Right cardiac atrium (tissue), 5 donors: ENCODE measurements at regions not wholly inside any gene's neighbourhood (a gene's known extent, or its start where the extent isn't known, plus 50 kb on each side); places are given as distances from the start of the nearest gene placed in this dataset.
"Not testable (repeated sequence)": the region's sequence is repeated elsewhere in the genome, so short reads cannot be mapped to it uniquely, and the experiment has no call there.

Experiments
- ATAC-seq, 2 donors: fragments of 200-7000 bp; cut with Tn5 transposase; one replicate each; pipeline versions ENCODE4 v1.8.0 to v1.9.1; 2020; ENCODE audit warnings: moderate library complexity in 2 of 2, mild to moderate bottlenecking in 1 of 2
- DNase-seq, 3 donors: peaks; one replicate each; pipeline ENCODE4 v3.0.0-alpha.2; 2020
- H3K27ac ChIP-seq: one replicate; pipeline ENCODE4 v1.5.1; 2013; ENCODE audit warnings: mild to moderate bottlenecking, low read length, control low read depth, moderate library complexity
- H3K27me3 ChIP-seq: one replicate; pipeline ENCODE4 v1.6.1; 2013; ENCODE audit not compliant: control insufficient read depth, insufficient read depth
- H3K4me1 ChIP-seq: one replicate; pipeline ENCODE4 v1.6.1; 2013; ENCODE audit warnings: low read length; ENCODE audit not compliant: control insufficient read depth, insufficient read depth
- H3K4me3 ChIP-seq: one replicate; pipeline ENCODE4 v1.5.1; 2013; ENCODE audit warnings: low read length, control low read depth
- H3K9me3 ChIP-seq: one replicate; pipeline ENCODE4 v1.6.1; 2013; ENCODE audit warnings: low read length; ENCODE audit not compliant: control insufficient read depth
- WGBS: extraction: QIAGEN DNeasy Blood & Tissue Kit; methylation state at CpG from one replicate; pipeline ENCODE4 v1.1.7; 2013; 5-methylcytosine and 5-hydroxymethylcytosine counted together
- intact Hi-C, 4 donors: fragments of 100-400 bp; cut with DNase I; formaldehyde crosslinking; loops; one replicate each; pipeline versions ENCODE4 v1.11.0 to v1.14.0; 2022 to 2023
- donor health status: healthy with polysubstance abuse.
- donor health status: DM: no; HTN: yes; CAD: no.
- donor health status: DM: no; HTN: no; CAD: no.
- donor health status: DM: no; HTN: yes; CAD: no; lungs with severe emphysema.
- donor health status: DM: yes; HTN: yes; CAD: no.

DNA sequence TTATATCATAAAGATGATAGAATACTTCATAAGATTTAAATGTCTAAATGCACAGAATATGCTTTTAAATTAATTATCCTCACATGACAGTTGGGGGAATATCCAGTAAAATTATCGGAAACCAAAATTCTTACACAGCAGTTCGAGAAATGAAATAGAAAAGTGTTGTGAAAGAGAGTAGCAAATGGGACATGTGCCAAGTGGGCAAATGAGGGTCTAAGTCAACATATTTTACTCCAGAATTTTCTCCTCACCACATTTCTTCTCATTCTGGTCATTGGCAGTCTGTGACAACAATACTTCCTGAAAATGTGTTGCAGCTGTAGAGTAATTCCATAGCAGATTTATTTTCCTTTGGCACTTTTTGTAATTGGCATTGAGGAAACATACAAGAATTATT is 945.2 kb upstream of the ADAMTS5 start:
- H3K4me1 ChIP-seq, DNase-seq, H3K27ac ChIP-seq, H3K9me3 ChIP-seq, H3K27me3 ChIP-seq, H3K4me3 ChIP-seq, ATAC-seq, intact Hi-C loops: not testable (repeated sequence)
- WGBS = 72% methylated on average over 2 of the region's 2 CpGs

DNA sequence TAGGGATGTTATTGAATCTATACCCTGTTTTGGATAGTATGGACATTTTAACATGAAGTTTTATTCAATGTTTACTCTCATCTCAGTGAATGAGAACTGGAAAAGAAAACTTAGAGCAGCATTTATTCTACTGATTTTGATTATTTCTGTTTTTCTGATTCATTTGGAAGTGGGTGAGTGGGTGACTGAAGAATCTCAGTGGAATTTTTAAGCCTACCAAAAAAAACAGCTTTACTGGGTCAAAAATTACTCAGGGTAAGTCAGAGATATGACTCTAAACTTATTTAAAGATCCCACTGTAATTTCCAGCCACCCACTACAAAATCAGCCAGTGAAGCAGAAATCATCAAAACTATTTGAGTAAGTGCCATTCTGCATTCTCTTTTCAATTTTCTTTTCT is 942.6 kb upstream of the ADAMTS5 start:
- H3K4me1 ChIP-seq, H3K27me3 ChIP-seq, H3K27ac ChIP-seq, H3K4me3 ChIP-seq, DNase-seq, H3K9me3 ChIP-seq, ATAC-seq, intact Hi-C loops: not testable (repeated sequence)

DNA sequence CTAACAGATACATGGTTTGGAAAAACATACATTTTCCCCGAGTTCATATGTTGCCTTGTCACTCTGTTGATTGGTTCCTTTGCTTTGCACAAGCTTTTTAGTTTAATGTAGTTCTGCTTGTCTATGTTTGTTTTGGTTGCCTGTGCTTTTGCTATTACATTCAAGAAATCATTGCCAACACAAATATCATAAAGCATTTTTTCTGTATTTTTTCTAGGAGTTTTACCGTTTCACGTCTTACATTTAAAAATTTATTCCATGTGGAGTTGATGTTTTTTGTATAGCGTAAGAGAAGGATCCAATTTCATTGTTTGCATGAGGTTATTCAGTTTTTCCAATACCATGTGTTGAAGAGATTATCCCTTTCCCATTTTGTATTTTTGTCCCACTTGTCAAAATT is 941.9 kb upstream of the ADAMTS5 start:
- DNase-seq, H3K4me3 ChIP-seq, H3K27ac ChIP-seq, H3K9me3 ChIP-seq, intact Hi-C loops, H3K4me1 ChIP-seq, ATAC-seq, H3K27me3 ChIP-seq: not testable (repeated sequence)
- 77% methylated on average over 4 of the region's 4 CpGs for WGBS

DNA sequence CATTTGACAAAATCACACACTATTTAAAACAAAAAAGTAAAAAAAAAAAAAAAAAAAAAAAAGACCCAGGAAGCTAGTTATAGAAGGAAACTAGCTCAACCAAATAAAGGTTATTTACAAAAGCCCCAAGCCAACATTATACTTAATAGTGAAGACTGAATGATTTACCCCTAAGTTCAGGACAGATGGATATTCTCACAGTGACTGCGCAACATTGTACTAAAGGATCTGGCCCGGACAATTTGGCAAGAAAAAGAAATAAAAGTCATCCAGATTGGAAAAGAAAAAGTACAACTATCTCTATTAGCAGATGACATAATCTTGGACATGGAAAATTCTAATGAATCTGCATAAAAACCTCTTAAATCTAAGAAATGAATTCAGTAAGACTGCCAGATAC is 936.0 kb upstream of the ADAMTS5 start:
- DNase-seq, H3K4me3 ChIP-seq, H3K27me3 ChIP-seq, H3K27ac ChIP-seq, H3K4me1 ChIP-seq, intact Hi-C loops, ATAC-seq, H3K9me3 ChIP-seq: not testable (repeated sequence)
- 55% methylated on average over 2 of the region's 2 CpGs for WGBS

DNA sequence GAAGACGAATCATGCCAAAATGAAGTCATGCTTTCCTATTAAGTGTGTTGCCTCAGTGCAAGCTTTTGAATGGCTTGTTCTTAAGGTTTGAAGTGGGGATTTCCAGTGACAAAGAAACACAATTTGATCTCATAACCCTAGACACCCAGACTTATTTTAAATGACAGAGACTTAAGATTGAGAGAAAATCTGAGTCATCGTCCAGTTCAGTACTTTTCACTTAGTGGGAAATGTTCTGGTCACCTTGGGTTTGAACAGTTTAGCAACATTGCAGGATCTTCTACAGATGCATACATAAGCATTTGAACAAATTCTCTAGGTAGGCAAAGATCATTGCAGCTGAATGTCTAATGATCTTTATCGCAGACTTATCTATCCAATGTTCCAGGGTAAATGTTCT is 926.7 kb upstream of the ADAMTS5 start:
- H3K27me3 ChIP-seq, H3K4me1 ChIP-seq, ATAC-seq, H3K27ac ChIP-seq, H3K4me3 ChIP-seq, DNase-seq, H3K9me3 ChIP-seq, intact Hi-C loops: not testable (repeated sequence)
- 72% methylated on average over 2 of the region's 3 CpGs for WGBS

DNA sequence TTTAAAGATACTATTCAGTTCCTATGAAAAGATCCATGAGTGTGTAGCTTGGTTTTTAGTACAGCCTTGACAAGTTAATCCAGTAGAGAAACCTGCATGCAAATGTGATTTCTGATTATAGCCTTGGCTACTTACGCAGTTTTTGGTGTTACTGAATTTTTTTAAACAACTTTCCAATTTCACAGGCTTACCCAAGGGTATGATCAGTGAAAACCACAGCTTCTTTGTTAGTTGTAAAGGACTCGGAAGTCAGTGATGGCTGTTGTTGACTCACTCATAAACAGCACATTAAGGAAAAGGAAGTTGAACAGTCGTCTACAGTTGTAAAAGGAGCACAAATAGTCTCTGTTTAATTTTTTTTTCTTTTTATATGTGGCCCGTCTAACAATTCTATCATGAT is 924.6 kb upstream of the ADAMTS5 start:
- intact Hi-C loops, H3K27me3 ChIP-seq, ATAC-seq, H3K9me3 ChIP-seq, H3K4me1 ChIP-seq, DNase-seq, H3K4me3 ChIP-seq, H3K27ac ChIP-seq: not testable (repeated sequence)
- WGBS = 49% methylated on average over 4 of the region's 4 CpGs

DNA sequence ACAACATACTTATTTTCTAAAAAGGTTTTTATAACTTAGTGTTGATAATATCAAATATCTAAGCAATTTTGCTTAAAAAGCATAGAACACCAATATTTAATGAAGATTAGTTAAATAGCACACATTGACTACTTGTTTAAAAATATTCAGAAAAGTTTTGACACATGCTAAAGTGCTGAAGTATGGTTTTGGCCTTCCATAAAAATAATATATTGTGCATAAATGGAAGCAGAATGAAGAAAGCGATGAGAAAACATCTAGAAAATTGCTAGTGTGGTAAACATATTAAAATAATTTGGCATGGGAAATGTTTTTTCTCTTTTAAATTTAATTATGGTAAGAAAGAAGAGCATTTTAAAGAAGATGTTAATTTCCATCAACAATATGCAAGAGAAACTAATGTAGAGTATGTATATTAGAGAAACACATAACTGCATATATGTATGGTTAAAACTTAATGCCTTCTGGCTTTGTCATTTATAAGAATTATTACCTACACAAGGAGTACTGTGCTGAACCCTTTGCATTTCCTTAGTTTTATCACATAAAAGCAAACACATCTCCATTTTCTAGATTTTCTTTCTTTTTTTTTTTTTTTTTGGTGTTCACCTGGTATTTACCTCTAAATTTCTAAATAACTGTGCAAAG is 921.0 kb upstream of the ADAMTS5 start:
- H3K9me3 ChIP-seq, H3K4me3 ChIP-seq, intact Hi-C loops, ATAC-seq, H3K4me1 ChIP-seq, H3K27me3 ChIP-seq, H3K27ac ChIP-seq, DNase-seq: not testable (repeated sequence)
- 89% methylated on average over 1 of the region's 1 CpG for WGBS

DNA sequence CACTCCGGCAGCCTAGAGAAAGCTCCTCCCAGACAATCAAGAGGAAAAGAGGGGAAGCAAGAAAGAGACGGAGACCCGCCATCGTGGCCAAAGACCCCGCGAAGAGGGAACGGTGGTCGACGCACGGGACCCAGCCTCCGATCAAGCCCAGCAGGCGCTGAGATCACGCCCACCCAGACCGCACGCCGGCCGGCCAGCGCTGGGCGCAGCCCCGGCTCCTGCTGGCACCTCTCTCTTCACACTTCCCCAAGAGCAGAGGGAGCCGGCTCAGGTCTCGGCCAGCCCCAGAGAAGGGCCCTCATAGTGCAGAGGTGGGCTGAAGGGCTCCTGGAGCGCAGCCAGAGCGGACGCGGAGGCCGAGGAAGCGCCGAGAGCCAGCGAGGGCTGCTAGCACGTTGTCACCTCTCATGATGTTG is 918.4 kb upstream of the ADAMTS5 start:
- Histone ChIP-seq H3K27ac (no peak overlapping the region), H3K4me3 (no peak overlapping the region), H3K9me3 (no peaks in the 10 kb centered on the region), H3K27me3 (no peaks in the 10 kb centered on the region), H3K4me1 (no peaks in the 10 kb centered on the region)
- intact Hi-C loops = no loop called here
- DNase-seq = peak in 1 of 3 donors; percentile 36
- WGBS = 95% methylated on average over 31 of the region's 31 CpGs
- peak in 1 of 2 donors; percentile 11 for ATAC-seq

DNA sequence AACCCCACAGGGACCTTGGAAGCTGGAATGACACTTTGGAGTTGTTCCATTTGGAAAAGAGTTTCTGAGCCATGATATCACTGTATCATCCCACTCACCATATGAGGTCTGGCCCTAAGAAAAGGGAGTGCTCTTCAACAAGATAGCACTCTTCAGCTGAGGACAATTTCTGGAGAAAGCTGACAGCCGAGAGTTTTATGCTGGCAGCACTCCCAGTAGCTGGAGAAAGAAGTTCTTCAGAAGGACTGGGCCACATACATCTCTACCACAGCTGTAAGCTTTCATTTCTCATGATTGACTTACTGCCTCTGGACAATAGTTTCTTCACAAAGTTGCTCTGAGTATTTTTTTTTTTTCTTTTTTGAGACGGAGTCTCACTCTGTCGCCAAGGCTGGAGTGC is 914.4 kb upstream of the ADAMTS5 start:
- intact Hi-C loops, H3K27me3 ChIP-seq, H3K27ac ChIP-seq, H3K4me1 ChIP-seq, H3K9me3 ChIP-seq, ATAC-seq, H3K4me3 ChIP-seq: not testable (repeated sequence)
- WGBS = 65% methylated on average over 3 of the region's 3 CpGs
- peak; percentile 61 to 86 (median 74) for DNase-seq

DNA sequence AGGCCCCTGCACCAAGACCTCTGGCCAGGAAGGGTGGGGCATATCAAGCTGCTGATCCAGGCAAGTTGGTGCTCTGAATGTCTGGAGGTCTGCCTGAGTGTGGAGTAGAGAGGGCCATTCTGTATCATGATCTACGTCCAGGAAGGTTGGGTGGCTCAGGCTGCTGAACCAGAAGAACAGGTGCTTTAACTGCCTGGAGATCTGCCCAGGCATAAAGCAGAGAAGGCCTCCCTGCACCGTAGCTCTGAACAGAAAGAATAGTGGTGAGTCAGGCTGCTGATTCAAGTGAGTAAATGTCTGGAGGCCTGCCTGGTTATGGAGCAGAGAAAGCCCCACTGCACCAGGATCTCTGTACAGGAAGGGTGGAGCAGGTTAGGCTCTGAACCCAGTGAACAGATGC is 905.5 kb upstream of the ADAMTS5 start:
- H3K9me3 ChIP-seq, DNase-seq, ATAC-seq, H3K4me1 ChIP-seq, intact Hi-C loops, H3K27ac ChIP-seq, H3K4me3 ChIP-seq, H3K27me3 ChIP-seq: not testable (repeated sequence)
- WGBS = 78% methylated on average over 2 of the region's 2 CpGs

DNA sequence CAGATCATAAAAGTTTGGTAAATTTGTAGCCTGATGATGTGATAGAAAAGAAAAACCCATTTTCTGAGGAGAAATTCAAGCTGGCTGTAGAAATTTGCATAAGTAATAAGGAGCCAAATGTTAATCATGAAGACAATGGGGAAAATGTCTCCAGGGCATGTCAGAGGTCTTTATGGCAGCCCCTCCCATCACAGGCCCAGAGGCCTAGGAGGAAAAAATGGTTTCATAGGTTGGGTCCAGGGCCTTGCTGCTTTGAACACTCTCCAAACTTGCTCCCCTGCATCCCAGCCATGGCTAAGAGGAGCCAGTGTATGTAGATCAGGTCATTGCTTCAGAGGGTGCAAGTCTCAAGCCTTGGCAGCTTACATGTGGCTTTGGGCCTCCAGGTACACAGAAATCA is 903.9 kb upstream of the ADAMTS5 start:
- H3K4me3 ChIP-seq, ATAC-seq, H3K27me3 ChIP-seq, H3K27ac ChIP-seq, intact Hi-C loops, H3K9me3 ChIP-seq, H3K4me1 ChIP-seq, DNase-seq: not testable (repeated sequence)
